ENCODE measurements at regions not wholly inside any gene's neighbourhood (a gene's known extent, or its start where the extent isn't known, plus 50 kb on each side); places are given as distances from the start of the nearest gene placed in this dataset.
"Not testable (repeated sequence)": the region's sequence is repeated elsewhere in the genome, so short reads cannot be mapped to it uniquely, and the experiment has no call there.

DNA sequence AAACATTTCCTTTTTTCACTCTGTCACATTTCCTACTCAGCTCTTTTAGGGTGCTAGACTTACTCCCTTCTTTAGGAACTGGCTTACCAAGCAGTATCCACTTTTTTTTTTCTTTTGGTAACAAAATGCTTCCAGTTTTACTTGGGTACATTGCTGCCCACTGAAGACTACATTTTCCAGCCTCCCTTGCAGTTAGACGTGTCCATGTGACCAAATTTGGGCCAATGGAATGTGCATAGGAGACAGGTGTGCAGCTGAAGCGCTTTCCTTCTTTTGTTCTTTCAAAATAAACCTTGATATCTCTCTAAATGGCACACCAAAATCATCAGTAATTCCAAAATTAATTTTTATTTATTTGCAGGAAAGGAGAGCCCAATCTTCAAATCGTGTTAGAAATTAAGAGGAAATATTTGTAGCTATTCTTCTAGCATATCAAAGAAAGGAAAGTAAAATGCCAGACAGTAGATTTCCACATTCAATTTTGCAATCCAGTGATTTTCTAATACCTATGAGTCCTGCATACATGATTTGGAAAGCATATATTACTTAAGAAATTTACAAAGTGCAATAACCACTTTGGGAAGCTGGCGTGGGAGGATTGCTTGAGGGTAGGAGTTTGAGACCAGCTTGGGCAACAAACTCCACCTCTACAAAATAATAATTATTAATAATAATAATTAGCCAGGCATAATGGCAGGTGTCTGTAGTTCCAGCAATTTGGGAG is 422.0 kb upstream of the FRG2C start:
- no peak for DNase-seq (ENCODE audit: low spot score)

DNA sequence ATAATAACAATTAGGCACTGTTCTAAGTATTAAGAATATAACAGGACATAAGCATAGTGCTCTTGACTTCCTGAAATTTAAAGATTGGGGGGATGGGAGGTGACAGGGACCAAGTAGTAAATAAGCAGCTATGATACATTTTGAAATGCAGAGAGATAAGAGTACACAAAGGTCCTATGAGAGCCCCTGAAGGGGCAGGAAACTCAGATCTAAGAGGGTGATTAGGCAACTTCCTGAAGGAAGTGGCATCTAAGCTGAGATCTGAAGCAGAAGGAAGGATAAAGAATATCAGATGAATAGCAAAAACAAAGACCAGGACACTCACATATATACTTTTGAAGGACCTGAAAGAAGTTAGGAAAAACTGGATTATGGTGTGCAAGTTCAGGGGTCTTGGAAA is 415.2 kb upstream of the FRG2C start:
- DNase-seq (ENCODE audit: low spot score) = no peak

DNA sequence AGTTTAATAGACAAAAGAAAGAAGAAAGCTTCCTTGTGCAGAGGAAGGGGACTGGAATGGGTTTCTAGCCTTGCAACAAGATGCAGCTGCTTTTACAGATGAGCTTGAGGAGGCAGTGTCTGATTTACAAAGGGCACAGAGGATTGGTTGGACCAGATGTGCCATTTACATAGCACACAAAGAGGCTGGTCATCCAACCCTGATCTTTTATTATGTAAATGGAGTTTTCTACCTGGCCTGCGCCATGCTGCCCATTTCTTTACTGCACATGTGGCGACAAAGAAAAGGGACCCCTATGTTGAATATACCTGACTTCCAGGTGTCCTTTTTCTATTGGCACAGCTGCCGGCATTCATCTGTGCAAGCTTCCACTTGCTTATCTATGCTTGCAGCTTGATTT is 409.4 kb upstream of the FRG2C start:
- DNase-seq (ENCODE audit: low spot score) = no peak

DNA sequence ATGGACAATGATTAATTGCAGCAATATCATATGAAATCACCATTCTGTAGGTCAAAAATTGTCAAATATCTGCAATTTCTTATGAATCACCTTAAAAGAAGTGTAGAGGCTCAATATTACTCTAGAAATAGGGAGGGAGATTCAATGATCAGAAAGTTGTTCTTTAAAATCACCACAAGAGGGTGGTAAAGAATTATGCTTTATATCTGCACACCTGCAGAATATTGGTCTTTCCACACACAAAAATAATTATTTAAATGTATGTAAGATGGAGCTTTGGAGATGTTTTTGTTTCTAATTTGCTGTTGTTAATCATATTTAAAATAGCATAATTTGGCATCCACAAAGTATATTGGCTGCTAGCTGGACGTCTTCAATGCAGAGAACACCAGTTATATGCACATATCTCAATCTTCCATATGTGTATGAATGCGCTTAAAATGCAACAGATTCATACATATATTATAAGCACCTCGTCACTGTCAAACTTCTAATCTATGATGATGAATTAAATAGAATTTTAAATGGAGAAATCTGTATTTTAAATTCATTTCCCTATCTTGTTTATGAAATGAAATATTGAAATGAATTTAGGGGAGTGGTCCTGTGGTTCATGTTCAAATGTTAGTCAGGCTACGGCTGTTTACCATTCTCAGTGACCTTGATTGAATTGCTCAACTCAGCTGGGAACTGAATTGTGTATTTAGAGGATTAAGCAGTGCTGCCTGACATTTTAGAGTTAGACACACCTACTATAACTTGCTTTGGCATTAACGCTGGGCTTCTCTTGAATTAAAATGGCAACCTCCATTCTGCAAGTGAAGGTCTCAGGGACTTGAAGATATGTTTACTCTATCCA is 405.1 kb upstream of the FRG2C start:
- peak; percentile 9 for DNase-seq (ENCODE audit: low spot score)

DNA sequence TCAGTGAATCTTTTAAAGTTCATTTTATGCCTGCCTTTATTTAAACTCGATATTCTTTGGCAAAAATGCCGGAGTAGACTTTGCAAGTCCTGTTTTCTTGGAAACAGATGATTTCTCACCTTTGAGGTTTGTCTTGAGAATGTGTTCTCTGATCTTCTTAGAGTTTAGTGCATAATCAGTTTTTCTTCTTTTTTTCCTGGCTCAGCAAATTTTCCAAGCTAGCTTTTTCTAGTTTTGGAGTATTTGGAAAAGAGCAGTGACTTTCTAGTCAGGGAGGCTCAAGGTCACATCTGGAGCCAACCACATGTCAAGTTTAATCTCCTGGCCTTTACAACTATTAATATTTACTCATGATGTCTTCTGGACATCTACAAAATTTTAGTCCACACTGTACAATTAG is 403.2 kb upstream of the FRG2C start:
- not testable (repeated sequence) for DNase-seq (ENCODE audit: low spot score)

DNA sequence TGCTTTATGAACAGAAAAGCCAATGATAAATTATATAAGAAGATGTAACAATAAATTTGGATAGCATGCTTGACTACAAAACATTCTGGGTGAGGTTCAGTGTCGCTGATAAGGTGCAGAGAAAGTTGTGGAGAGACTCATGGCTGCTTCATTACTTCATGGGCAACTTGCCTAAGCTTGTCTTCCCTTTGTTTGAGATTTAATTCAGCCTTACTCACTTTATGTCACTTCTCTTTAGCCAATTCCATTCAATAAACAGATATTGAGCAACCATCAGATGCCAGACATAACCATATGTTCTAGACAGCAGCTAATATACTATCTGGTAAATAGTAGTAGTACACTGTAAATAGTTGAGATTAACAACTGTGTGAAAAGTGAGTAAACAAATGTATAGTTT is 401.5 kb upstream of the FRG2C start:
- DNase-seq (ENCODE audit: low spot score) = no peak

DNA sequence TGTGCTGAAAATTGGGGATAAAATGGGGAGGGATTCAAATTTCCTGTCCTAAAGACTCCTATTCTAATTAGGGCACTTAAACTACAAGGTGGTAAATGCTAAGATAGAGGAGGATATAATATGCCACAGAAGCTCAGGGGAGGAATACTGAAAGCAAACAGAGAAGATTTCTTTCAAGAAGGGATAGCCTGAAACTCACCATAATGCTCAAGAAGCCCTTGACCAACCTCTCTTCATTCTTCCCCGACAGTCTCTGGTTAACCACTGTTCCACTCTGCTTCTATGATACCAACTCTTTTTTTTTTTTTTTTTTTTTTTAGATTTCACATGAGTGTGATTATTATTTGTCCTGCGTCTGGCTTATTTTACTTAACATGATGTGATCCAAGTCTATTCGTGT is 398.2 kb upstream of the FRG2C start:
- no peak for DNase-seq (ENCODE audit: low spot score)

DNA sequence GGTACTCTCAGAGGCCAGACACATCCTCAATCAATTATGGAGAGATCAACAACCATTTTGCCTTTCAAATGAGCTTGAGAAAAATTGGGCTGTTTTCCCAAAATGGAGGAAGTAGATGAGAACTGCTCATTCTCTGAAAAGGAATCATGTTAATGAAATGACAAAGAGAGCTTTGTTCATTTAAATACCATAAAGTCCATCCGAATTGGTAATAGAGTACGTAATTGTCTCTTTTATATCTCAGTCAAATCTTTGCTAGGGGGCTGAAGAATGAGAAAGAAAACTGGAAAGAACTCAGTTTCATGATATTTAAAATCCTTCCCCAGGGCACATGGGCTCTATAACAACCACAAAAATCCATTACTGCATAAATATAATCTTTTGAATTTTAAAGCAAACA is 395.6 kb upstream of the FRG2C start:
- not testable (repeated sequence) for DNase-seq (ENCODE audit: low spot score)

DNA sequence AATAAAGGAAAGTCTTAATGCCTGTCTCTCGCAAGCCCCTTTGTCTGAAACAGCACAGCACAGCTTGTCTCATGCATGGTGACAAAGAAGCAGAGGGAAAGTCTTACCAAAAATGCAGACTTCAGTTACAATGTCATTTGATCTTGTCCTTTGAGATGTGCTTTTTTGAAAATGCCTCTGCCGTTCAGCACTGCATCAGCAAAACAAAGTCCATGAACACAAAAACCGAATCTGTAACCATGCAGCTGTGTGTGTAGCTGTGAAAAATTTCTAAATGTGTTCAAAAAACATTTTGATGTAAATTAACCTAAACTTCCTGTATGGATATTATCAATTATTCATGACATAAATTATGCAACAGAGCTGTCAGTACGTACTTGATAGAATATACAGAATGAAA is 391.9 kb upstream of the FRG2C start:
- not testable (repeated sequence) for DNase-seq (ENCODE audit: low spot score)

DNA sequence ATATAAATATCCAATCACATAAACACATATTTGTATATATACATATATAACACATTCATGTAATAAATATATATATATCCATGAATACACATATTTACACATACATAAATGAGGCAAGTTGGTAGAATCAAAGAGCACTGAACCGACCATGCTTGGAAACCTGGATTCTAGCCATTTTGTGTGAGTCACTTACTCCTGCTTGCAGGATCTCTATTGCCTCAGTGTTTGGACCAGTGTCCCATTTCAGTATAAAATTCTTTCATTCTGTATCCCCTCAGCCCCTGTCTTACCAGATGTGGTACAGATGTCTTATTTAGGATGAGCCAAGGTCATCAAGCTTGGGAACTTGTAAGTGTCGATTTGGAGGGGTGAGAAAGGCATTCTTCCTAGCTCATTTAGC is 391.4 kb upstream of the FRG2C start:
- peak; percentile 56 for DNase-seq (ENCODE audit: low spot score)

DNA sequence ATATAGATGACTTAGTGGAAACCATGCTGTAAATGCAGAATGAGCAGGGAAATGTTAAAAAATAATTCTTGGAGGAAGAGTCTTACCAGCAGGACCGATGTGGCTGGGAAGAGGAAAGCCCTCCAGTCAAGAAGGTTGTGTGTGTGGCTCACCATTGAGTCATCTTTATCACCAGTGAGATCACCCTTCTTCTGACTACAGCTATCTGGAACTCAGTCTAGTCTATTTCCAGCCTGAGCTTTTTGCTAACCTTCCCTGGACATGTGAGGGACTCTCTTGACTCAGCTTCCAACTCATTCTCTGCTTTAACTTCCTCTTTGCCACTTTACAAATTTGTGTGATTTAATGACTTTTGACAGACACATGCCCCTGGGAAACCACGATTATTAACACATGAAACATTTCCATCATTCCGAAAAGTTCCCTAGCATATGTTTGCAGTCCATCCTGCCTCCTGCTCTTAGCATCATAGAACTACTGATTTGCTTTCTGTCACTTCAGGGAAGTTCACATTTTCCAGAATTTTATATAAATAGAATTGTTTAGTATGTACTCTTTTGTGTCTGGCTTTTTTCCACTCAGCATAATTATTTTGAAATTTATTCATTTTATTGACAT is 378.5 kb upstream of the FRG2C start:
- DNase-seq (ENCODE audit: low spot score) = peak; percentile 78

DNA sequence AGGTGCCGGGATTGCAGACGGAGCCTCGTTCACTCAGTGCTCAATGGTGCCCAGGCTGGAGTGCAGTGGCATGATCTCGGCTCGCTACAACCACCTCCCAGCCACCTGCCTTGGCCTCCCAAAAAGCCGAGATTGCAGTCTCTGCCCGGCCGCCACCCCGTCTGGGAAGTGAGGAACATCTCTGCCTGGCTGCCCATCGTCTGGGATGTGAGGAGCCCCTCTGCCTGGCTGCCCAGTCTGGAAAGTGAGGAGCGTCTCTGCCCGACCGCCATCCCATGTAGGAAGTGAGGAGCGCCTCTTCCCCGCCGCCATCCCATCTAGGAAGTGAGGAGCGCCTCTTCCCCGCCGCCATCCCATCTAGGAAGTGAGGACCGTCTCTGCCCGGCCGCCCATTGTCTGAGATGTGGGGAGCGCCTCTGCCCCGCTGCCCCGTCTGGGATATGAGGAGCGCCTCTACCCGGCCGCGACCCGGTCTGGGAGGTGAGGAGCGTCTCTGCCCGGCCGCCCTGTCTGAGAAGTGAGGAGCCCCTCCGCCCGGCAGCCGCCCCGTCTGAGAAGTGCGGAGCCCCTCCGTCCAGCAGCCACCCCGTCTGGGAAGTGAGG is 375.1 kb upstream of the FRG2C start:
- not testable (repeated sequence) for DNase-seq (ENCODE audit: low spot score)

DNA sequence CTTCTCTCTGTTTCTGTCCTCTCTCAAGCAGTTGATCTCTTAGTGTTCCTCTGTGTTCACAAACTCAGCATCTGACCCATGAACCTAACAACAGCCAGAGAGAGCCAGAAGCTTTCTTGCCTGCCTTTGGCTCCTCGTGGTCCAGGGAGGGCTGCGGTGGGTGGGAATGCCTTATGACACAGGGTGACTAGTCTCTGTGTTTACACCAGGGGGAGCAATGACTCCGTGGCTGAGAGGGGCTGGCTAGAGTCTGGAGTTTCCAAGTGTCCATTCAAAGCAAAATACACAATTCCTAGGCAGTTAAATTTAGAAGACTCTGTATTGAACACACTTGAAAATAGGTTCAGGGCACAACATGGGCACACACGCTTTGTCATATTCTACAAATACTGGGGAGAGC is 370.0 kb upstream of the FRG2C start:
- peak; percentile 82 for DNase-seq (ENCODE audit: low spot score)

DNA sequence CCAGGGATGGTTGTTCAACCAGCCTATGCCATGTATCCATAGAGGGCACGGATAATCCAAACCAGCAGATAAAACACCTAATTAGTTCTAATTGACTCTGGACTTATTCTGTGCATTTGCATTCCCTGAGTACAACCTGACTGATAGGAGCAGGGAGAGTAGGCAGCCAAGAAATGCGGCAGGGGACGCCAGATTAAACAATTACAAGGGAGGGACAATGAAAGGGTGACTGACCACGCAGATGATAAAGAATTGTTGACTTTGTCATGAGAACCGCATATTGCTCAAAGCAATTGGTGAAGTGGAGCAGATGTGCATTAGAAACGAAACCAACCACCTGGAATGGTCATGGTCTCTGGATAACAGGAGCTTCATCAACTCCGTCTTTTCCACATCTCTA is 369.1 kb upstream of the FRG2C start:
- DNase-seq (ENCODE audit: low spot score) = no peak

DNA sequence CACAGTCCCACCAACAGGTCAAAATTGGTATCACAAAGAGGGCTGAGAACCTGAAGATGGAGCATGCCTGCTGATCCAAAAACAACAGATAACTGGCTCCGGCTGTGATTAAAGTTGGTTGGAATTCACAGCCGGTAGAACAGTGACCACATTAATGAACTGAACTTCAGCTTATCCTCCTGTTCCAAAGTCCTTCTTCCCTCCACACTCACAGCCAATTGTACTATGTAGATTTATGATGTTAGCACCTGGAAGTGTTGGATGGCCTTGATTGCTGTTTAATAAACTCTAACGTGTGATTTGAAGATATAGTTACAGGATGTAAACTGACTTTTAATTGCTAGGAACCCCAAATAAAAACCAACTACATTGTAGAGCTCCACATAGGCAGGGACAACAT is 367.3 kb upstream of the FRG2C start:
- no peak for DNase-seq (ENCODE audit: low spot score)

DNA sequence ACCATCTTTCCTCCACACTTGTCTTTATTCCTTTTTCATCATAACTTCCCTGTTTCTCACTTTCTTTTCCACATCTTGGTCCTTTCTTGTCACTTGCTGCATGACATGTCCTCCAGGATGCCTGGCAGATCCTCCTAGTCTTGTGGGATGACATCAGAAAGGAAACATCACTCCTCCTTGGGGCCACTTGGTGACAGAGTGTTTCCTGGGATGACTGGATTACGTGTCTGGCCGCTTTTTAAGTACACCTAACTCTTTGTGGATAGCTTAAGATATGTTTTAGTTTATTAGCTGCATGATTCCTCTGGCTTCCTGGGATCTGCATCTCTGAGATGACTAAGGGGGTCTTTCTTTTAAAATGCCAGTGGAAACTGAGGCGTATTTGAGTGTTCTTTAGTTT is 363.5 kb upstream of the FRG2C start:
- no peak for DNase-seq (ENCODE audit: low spot score)

DNA sequence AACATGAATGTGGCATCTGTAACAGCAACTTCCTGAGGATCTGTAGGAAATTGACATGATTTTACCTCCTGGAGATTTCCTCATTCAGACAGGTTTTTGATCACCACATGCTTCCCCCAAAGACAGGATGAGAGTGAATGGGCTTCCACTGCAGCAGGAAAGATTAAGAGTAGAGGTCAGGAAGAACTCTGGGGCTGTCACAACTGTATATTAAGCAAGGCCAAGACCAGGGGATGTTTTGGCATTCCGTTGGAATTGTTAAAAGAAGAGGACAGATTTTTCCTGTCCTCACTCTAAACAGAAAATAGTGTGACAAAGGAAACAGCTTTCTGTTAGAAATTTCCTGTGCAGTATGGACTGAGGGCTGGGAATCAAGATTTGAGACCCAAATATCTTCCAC is 363.1 kb upstream of the FRG2C start:
- not testable (repeated sequence) for DNase-seq (ENCODE audit: low spot score)

DNA sequence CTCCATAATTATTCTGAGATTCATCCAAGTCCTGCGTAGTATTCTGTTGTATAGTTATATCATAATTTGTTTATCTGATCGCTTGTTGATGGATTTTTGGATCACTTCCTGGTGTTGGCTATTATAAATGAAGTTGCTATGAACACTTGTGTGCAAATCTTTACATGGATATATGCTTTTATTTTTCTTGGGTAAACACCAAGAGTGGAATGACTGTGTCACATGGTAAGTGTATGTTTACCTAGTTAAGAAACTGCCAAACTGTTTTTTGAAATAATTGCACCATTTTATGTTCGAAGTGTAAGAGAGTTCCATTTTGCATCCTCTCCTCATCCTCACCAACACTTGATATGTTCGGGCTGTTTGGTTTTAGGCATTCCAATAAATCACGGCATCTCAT is 360.4 kb upstream of the FRG2C start:
- no peak for DNase-seq (ENCODE audit: low spot score)

DNA sequence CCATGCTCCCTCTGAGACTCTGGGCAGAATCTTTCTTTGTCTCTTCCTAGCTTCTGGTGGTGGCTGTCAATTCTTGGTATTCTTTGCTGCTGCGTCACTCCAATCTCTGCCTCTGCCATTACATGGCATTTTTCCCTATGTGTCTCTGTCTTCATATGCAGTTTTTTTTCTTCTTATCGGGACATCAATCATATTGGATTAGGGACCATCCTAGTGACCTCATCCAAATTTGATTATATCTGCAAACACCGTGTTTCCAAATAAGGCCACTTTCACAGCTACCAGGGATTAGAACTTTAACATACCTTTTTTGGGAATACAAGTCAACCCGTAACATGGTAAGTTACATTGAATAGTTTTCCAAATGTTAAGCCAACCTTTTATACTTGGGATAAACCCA is 358.2 kb upstream of the FRG2C start:
- no peak for DNase-seq (ENCODE audit: low spot score)

DNA sequence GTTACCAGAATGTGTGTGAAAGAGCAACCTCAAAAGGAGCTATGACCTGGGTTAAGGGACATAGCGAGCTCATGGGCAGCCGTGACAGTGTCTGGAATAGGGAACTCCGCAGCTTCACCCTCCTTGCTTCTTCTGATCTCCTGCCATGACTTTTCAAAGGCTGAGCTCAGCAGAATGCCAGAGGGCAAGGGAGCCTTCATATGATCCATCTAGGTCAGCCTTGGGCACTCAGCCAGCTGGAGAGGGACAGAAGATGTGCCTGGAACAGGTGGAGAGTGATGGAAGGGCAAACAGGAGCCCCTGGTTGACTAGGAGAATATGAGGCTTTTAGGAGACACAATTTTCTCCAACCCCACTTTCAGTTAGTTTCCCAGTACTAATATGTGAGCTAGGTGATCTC is 352.8 kb upstream of the FRG2C start:
- not testable (repeated sequence) for DNase-seq (ENCODE audit: low spot score)

DNA sequence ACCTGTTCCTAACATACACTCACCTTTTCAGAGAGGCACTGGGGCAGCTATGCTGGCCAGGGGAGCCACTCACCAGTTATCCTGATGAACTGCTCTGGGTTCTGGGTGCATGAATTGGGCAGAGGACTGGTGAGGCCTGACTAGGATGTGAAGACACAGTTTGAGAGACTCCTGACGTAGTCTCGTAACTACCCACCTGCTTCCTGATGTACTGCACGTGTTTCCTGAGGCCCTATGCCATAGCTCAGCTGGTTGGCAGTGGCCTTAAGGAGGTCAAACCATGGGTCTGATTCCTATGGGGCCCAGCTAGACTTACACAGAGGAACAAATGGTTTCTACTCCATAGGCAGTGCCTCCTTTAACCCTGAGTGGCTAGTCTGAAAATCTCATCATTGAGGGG is 351.7 kb upstream of the FRG2C start:
- DNase-seq (ENCODE audit: low spot score) = not testable (repeated sequence)

DNA sequence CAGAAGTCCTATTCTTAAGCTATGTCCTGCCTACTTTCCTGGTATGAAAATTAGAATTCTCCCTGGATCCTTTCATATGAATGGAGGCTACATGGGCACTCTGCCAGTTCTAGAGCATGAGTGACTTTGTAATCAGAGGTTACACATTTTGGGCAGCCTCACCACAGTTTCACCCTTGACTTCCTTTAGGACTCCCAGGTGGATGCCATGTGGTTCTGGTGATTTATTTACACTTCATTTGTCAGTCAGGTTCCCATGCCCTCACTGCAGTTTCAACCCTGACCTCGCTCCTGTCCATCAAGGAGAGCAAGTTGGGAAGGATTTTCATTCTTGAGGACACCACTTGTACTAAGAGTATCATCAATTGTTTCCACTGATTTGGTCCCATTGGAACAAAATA is 344.4 kb upstream of the FRG2C start:
- not testable (repeated sequence) for DNase-seq (ENCODE audit: low spot score)

DNA sequence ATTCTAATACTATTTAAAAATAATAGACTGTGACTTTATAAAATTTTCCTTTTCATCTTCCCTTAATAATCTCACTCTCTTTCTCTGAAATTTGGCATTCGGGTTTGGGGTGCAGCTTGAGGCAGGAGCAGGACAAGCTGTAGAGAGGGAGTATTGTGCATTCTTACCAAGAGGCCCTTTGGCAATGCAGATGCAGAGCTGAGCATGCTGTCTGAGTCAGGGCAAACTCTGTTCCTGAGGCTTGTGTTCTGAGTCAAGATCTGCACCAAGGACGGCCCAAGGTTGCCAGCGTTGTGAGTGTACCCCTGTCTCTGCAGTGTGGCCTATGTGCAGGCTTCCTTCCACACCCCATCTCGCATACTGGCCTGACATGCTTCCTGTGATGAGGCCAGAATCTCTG is 343.8 kb upstream of the FRG2C start:
- DNase-seq (ENCODE audit: low spot score) = no peak
